Keratinocyte (primary cell): ENCODE measurements at regions not wholly inside any gene's neighbourhood (a gene's known extent, or its start where the extent isn't known, plus 50 kb on each side); places are given as distances from the start of the nearest gene placed in this dataset.

Experiments
- DNase-seq: peaks from one replicate; pipeline ENCODE4 v3.0.0-alpha.2; 2011; ENCODE audit warnings: low read depth, missing footprints, low spot score
- FAIRE-seq: peaks from 2 replicates; lab custom pipeline; 2011; peaks lifted over from hg19 to GRCh38; lab: Jason Lieb, UNC
- H2AFZ ChIP-seq: 2 replicates; pipeline ENCODE4 v1.6.0; 2012; ENCODE audit warnings: low read length, control low read depth, inconsistent platforms; ENCODE audit not compliant: control insufficient read depth
- H3K27ac ChIP-seq: 2 replicates; pipeline ENCODE4 v1.5.1; 2011; ENCODE audit warnings: low read length; ENCODE audit not compliant: control insufficient read depth, insufficient read depth
- H3K27me3 ChIP-seq: 3 replicates; pipeline ENCODE4 v1.6.0; 2011; ENCODE audit warnings: low read length; ENCODE audit not compliant: control insufficient read depth, insufficient read depth; ENCODE audit errors: extremely low read depth
- H3K36me3 ChIP-seq, 2 experiments: 2 replicates in 1 of 2; 3 replicates in 1 of 2; pipeline ENCODE4 v1.5.1; 2011; ENCODE audit warnings: low read length in 2 of 2, mild to moderate bottlenecking in 1 of 2; ENCODE audit not compliant: control insufficient read depth in 2 of 2, insufficient read depth in 2 of 2; ENCODE audit errors: extremely low read depth in 1 of 2
- H3K4me1 ChIP-seq: 3 replicates; pipeline ENCODE4 v1.5.1; 2011; ENCODE audit warnings: low read length; ENCODE audit not compliant: control insufficient read depth, insufficient read depth; ENCODE audit errors: extremely low read depth
- H3K4me2 ChIP-seq: 3 replicates; pipeline ENCODE4 v1.6.0; 2011; ENCODE audit warnings: low read depth, low read length; ENCODE audit not compliant: control insufficient read depth, insufficient read depth; ENCODE audit errors: extremely low read depth
- H3K4me3 ChIP-seq, 3 experiments: fragments of 200-600 bp in 1 of 3; sonication (generic) in 1 of 3; 2 replicates in 2 of 3; 3 replicates in 1 of 3; pipeline ENCODE4 v1.5.1; 2011 to 2016; ENCODE audit warnings: low read length in 3 of 3, mild to moderate bottlenecking in 3 of 3, control low read depth in 2 of 3, inconsistent platforms in 1 of 3, low read depth in 1 of 3, mixed read lengths in 1 of 3, mixed run types in 1 of 3, moderate library complexity in 1 of 3; ENCODE audit not compliant: control insufficient read depth in 2 of 3, insufficient read depth in 2 of 3; ENCODE audit errors: extremely low read depth in 1 of 3
- H3K79me2 ChIP-seq: 2 replicates; pipeline ENCODE4 v1.6.0; 2012; ENCODE audit warnings: low read length; ENCODE audit not compliant: control insufficient read depth, insufficient read depth
- H3K9ac ChIP-seq: 3 replicates; pipeline ENCODE4 v1.6.0; 2011; ENCODE audit warnings: low read length; ENCODE audit not compliant: control insufficient read depth, insufficient read depth; ENCODE audit errors: extremely low read depth
- H3K9me1 ChIP-seq: 3 replicates; pipeline ENCODE4 v1.6.0; 2011; ENCODE audit warnings: low read length; ENCODE audit not compliant: control insufficient read depth, insufficient read depth; ENCODE audit errors: extremely low read depth
- H3K9me3 ChIP-seq: 2 replicates; pipeline ENCODE4 v1.5.1; 2012; ENCODE audit warnings: low read depth, low read length; ENCODE audit not compliant: control insufficient read depth
- H4K20me1 ChIP-seq: 3 replicates; pipeline ENCODE4 v1.6.0; 2011; ENCODE audit warnings: low read length; ENCODE audit not compliant: control insufficient read depth, insufficient read depth; ENCODE audit errors: extremely low read depth
- CTCF ChIP-seq, 3 experiments: IDR thresholded peaks in 1 of 3; conservative IDR thresholded peaks in 1 of 3; optimal IDR thresholded peaks in 1 of 3; 2 replicates in 2 of 3; 3 replicates in 1 of 3; pipeline versions ENCODE3 to v1.5.1; 2011; ENCODE audit warnings: low read length in 3 of 3, mild to moderate bottlenecking in 3 of 3, moderate library complexity in 2 of 3, control low read depth in 1 of 3, inconsistent platforms in 1 of 3; ENCODE audit not compliant: insufficient read depth in 2 of 3; ENCODE audit errors: extremely low read depth in 1 of 3
- EZH2 ChIP-seq: IDR thresholded peaks from one replicate; pipeline ENCODE4 v1.6.1; 2012; ENCODE audit warnings: inconsistent platforms, mild to moderate bottlenecking, low read length, moderate library complexity
- dilution Hi-C: fragments of 300-500 bp; cut with MboI; formaldehyde crosslinking; loops from one replicate; pipeline ENCODE4 v1.7.0; 2020; ENCODE audit warnings: low sequenced_read_pairs; ENCODE audit not compliant: extremely low pct_ligation_motif_present

- FAIRE-seq: no peak
- TF ChIP-seq CTCF (optimal IDR thresholded peaks at IDR 0.05 in 1 of 3, IDR thresholded peaks at IDR 0.05 in 1 of 3, conservative IDR thresholded peaks at IDR 0.05 in 1 of 3; ENCODE audit: extremely low read depth in 1 of 3, insufficient read depth in 2 of 3, low read length in 3 of 3) (no peak), EZH2 (no peak)
- no peak overlapping the region for H3K9ac ChIP-seq
Observed at GRCh38 chr22:49672014-49672516, 155.6 kb downstream of the BRD1 start.

GRCh38 chr22:49671331-49672013 is 156.2 kb downstream of the BRD1 start:
- Histone ChIP-seq H2AFZ (no peak overlapping the region), H3K9me1 (no peaks in the 10 kb centered on the region), H3K27me3 (peaks cover 16% of the 10 kb centered on the region), H3K9me3 (no peaks in the 10 kb centered on the region), H3K4me3 (no peak overlapping the region), H3K4me1 (no peaks in the 10 kb centered on the region), H3K36me3 (no peaks in the 10 kb centered on the region), H4K20me1 (no peaks in the 10 kb centered on the region), H3K27ac (no peak overlapping the region), H3K4me2 (no peak overlapping the region), H3K79me2 (no peaks in the 10 kb centered on the region), H3K9ac (no peak overlapping the region)
- dilution Hi-C loops: no loop called here
- TF ChIP-seq EZH2 (peak; percentile 42), CTCF (optimal IDR thresholded peaks at IDR 0.05 in 1 of 3, IDR thresholded peaks at IDR 0.05 in 1 of 3, conservative IDR thresholded peaks at IDR 0.05 in 1 of 3; ENCODE audit: extremely low read depth in 1 of 3, insufficient read depth in 2 of 3, low read length in 3 of 3) (no peak)
- FAIRE-seq (no peak), DNase-seq (no peak)

More at GRCh38 chr22:49672014-49672516, 155.6 kb downstream of the BRD1 start:
- Histone ChIP-seq H3K4me1 (no peaks in the 10 kb centered on the region), H4K20me1 (no peaks in the 10 kb centered on the region), H3K4me3 (no peak overlapping the region), H2AFZ (no peak overlapping the region), H3K9me3 (no peaks in the 10 kb centered on the region), H3K27me3 (peaks cover 16% of the 10 kb centered on the region), H3K79me2 (no peaks in the 10 kb centered on the region), H3K4me2 (no peak overlapping the region), H3K36me3 (no peaks in the 10 kb centered on the region), H3K27ac (no peak overlapping the region), H3K9me1 (no peaks in the 10 kb centered on the region)
- dilution Hi-C loops: no loop called here
- no peak for DNase-seq
